GM06990 (cell line): ENCODE measurements at regions not wholly inside any gene's neighbourhood (a gene's known extent, or its start where the extent isn't known, plus 50 kb on each side); places are given as distances from the start of the nearest gene placed in this dataset.

Source experiments
- DNase-seq: peaks from one replicate; pipeline ENCODE4 v3.0.0-alpha.2; 2011; ENCODE audit not compliant: insufficient read length; ENCODE audit errors: extremely low read depth
- H3K27me3 ChIP-seq: replicated peaks from 2 replicates; pipeline ENCODE4 v1.6.0; 2011; ENCODE audit warnings: low read length; ENCODE audit not compliant: control insufficient read depth, insufficient read depth
- H3K36me3 ChIP-seq: 2 replicates; pipeline ENCODE4 v1.5.1; 2011; ENCODE audit warnings: low read length; ENCODE audit not compliant: control insufficient read depth, insufficient read depth
- H3K4me3 ChIP-seq: replicated peaks from 2 replicates; pipeline ENCODE4 v1.5.1; 2011; ENCODE audit warnings: low read depth, mild to moderate bottlenecking, control low read depth, low read length
- TF ChIP-seq, protein P1 (sequence below): IDR thresholded peaks from 2 replicates; pipeline ENCODE4 v1.5.1; 2011; ENCODE audit warnings: low read length, control low read depth, mild to moderate bottlenecking, inconsistent platforms; ENCODE audit not compliant: insufficient read depth, poor library complexity, severe bottlenecking

DNA sequence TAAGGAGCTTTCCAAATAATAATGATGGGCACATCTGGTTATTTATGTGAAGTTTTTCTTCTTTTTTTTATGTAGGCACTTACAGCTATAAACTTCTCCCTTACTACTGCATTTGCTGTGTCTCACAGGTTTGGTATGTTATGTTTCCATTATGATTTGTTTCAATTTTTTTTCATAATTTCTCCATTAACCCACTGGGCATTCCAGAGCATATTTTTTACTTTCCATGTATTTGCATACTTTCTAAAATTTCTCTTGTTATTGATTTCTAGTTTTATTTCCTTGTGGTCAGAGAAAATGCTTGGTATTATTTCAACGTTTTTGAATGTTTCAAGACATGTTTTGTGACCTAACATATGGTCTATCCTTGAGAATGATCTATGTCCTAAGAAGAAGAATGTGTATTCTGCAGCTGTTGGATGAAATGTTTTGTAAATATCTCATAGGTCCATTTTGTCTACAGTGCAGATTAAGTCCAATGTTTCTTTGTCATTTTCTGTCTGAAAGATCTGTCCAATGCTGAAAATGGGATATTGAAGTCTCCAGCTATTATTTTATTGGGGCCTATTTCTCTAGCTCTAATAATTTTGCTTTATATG is 362.1 kb downstream of the DDX10 start:
- H3K4me3 ChIP-seq, result no peak overlapping the region
- TF ChIP-seq, protein P1, sequence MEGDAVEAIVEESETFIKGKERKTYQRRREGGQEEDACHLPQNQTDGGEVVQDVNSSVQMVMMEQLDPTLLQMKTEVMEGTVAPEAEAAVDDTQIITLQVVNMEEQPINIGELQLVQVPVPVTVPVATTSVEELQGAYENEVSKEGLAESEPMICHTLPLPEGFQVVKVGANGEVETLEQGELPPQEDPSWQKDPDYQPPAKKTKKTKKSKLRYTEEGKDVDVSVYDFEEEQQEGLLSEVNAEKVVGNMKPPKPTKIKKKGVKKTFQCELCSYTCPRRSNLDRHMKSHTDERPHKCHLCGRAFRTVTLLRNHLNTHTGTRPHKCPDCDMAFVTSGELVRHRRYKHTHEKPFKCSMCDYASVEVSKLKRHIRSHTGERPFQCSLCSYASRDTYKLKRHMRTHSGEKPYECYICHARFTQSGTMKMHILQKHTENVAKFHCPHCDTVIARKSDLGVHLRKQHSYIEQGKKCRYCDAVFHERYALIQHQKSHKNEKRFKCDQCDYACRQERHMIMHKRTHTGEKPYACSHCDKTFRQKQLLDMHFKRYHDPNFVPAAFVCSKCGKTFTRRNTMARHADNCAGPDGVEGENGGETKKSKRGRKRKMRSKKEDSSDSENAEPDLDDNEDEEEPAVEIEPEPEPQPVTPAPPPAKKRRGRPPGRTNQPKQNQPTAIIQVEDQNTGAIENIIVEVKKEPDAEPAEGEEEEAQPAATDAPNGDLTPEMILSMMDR, result no peak
- no peak for DNase-seq
- H3K27me3 ChIP-seq, result no peaks in the 10 kb centered on the region; the same call in 1 of the 2 replicates
- no peaks in the 10 kb centered on the region for H3K36me3 ChIP-seq

DNA sequence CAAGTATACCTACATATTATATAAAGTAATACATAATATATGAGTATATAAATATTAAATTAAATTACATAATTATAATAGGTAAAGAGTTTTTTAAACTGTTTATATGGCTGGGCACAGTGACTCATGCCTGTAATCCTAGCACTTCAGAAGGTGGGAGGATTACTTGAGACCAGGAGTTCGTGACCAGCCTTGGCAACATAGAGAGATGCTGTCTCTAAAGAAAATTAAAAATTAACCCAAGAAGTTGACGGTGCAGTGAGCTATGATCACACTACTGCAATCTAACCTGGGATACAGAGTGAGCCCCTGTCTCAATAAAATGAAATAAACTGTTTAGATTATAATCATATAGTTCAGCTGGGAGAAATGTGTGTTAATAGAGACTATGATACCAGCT is 363.0 kb downstream of the DDX10 start:
- no peaks in the 10 kb centered on the region; the same call in 1 of the 2 replicates for H3K27me3 ChIP-seq
- no peak for DNase-seq
- TF ChIP-seq, protein P1, result no peak
- H3K36me3 ChIP-seq, result no peaks in the 10 kb centered on the region
- H3K4me3 ChIP-seq, result no peak overlapping the region

DNA sequence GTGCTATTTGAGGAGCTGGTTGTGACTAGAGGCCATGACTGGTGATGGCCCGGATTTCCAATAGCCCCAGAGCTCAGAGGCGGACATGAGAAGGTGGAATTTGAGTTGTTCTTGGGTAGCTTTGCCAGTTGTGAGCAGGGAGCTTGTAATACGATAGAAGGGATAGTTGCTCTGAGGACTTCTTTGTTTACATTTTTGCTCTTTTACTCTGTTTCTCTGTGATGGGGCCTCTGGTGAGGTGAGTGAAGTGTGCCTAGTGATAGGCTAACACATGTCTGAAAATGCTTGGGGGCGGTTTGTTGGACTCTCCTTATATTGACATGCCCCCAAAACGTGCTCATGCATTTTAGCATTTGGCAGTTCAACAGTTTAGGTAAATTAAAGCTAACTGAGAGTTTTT is 365.1 kb downstream of the DDX10 start:
- TF ChIP-seq, protein P1, result no peak
- Histone ChIP-seq H3K4me3 (no peak overlapping the region), H3K36me3 (no peaks in the 10 kb centered on the region), H3K27me3 (no peaks in the 10 kb centered on the region; the same call in 1 of the 2 replicates)
- no peak for DNase-seq

DNA sequence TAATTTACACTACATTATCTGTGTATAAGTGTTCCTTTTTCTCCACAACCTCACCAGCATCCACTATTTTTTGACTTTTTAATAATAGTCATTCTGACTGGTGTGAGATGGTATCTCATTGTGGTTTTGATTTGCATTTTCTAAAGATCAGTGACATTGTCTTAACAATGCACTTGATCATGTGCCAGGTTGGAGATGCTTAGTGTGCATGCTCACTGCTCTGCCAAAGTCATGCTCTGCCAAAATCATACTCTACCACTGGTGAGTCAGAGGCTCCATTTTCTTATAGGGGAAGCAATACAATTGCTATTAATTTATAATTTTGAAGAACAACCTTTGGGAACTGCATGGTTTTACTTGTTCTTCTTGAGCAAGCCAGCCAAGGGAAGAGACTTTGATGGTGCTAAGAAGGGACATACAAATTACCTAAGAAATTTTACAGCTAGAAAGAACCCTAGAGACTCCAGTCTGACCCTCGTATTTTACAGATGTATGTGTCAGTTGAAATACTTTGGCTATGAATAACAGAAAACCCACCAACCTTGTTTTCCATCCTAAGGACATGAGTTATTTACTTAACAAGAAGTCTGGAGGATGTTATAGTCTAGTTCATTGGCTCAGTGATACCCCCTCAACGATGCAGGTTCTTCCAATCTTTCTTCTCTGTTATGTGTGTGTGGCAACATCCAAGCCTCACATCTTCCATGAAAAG is 368.9 kb downstream of the DDX10 start:
- no peak for DNase-seq
- no peaks in the 10 kb centered on the region; the same call in none of the 2 replicates for H3K27me3 ChIP-seq
- H3K36me3 ChIP-seq, result no peaks in the 10 kb centered on the region
- H3K4me3 ChIP-seq, result no peak overlapping the region
- TF ChIP-seq, protein P1, result no peak

DNA sequence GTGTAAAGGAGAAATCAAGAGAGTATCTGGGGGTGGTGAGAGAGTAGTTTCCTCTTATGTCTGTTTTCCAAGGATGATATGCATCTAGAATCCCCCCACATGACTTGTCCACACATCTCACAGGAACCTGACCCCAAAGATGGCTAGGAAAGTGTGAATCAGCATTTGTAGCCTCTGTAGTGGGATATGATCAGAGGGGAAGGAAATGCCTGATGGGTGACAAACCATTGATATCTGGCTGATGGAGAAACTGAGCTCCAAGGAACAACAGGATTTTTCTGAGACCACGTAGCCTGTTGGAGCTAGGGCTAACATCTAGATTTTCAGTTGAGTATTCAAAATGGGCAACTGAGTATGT is 369.4 kb downstream of the DDX10 start:
- H3K27me3 ChIP-seq, result no peaks in the 10 kb centered on the region; the same call in none of the 2 replicates
- no peak overlapping the region for H3K4me3 ChIP-seq
- H3K36me3 ChIP-seq, result no peaks in the 10 kb centered on the region
- no peak for DNase-seq
- TF ChIP-seq, protein P1, result no peak
